ENCODE measurements at regions not wholly inside any gene's neighbourhood (a gene's known extent, or its start where the extent isn't known, plus 50 kb on each side); places are given as distances from the start of the nearest gene placed in this dataset.

DNA sequence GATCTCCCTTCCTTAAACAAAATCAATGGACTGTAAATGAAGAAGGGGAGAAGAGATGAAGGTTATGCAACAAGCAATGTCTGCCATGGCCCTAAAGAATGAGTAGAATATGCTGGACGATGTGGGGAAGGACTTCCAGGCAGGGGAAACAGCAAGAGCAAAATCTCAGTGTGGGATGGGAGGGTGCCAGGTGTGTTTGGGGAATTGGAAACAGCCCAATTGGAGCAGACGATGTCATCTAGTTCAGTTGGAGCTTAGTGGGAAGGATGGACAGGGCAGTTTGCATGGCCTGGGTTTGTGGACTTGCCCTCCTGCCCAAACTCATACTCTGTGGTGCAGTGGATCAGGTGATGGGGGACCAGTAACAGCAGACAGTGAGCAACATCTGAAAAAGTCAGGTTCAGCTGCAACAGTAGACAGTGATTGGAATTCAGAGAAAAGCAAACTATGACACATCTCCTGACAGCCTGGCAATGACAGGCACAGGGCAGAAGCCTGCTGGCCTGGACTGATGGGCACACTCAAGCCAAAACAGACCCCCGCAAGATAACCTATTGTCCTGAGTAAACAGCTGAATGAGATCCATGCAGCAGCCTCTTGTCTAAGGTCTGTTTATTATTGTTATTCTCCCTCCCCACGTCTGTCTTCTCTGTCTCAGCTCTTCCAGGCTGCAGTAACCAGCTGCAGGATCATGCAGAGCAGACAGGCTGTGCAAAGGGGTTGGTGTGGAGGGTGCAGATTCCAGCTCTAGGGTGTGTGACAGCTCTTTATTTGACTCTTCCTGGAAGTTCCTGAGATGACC lies 50.5 kb upstream of the PRELP start:
- DNase-seq (ENCODE audit: low spot score in 2 of 2), result peak in 1 of 2 donors; percentile 43
- intact Hi-C loops (cut with DNase I; ENCODE audit: low total_unique reads), result no loop called here
- no peak for TF ChIP-seq POLR2A (IDR thresholded peaks at IDR 0.05)
- TF ChIP-seq, protein P1, sequence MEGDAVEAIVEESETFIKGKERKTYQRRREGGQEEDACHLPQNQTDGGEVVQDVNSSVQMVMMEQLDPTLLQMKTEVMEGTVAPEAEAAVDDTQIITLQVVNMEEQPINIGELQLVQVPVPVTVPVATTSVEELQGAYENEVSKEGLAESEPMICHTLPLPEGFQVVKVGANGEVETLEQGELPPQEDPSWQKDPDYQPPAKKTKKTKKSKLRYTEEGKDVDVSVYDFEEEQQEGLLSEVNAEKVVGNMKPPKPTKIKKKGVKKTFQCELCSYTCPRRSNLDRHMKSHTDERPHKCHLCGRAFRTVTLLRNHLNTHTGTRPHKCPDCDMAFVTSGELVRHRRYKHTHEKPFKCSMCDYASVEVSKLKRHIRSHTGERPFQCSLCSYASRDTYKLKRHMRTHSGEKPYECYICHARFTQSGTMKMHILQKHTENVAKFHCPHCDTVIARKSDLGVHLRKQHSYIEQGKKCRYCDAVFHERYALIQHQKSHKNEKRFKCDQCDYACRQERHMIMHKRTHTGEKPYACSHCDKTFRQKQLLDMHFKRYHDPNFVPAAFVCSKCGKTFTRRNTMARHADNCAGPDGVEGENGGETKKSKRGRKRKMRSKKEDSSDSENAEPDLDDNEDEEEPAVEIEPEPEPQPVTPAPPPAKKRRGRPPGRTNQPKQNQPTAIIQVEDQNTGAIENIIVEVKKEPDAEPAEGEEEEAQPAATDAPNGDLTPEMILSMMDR (IDR thresholded peaks at IDR 0.05), result no peak
- H3K4me3 ChIP-seq (ENCODE audit: low read depth, poor library complexity, severe bottlenecking), result no peak overlapping the region
- WGBS, 2 donors, result 54 to 72% methylated on average over 4 of the region's 4 CpGs

DNA sequence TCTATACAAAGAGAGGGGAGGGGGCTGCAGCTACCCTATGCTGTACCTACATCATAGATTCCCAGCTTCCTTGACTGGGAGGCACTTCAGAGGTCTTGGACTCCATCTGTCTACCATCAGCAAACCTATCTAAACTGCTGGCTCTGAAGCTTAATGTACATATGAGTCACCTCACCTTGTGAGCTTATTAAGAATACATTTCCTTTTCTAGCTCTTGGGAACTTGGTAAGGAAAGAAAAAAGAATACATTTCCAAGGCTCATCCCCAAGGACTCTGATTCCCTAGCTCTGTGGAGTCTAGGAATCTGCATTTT lies 50.0 kb upstream of the PRELP start:
- peak in 1 of 2 donors; percentile 21 for DNase-seq (ENCODE audit: low spot score in 2 of 2)
- TF ChIP-seq, protein P1 (IDR thresholded peaks at IDR 0.05), result no peak
- no peak for TF ChIP-seq POLR2A (IDR thresholded peaks at IDR 0.05)
- intact Hi-C loops (cut with DNase I; ENCODE audit: low total_unique reads), result no loop called here
- H3K4me3 ChIP-seq (ENCODE audit: low read depth, poor library complexity, severe bottlenecking), result no peak overlapping the region
